ENCODE measurements at regions not wholly inside any gene's neighbourhood (a gene's known extent, or its start where the extent isn't known, plus 50 kb on each side); places are given as distances from the start of the nearest gene placed in this dataset.
"Not testable (repeated sequence)": the region's sequence is repeated elsewhere in the genome, so short reads cannot be mapped to it uniquely, and the experiment has no call there.

GRCh38 chr4:164648849-164649212, 105.1 kb upstream of the SMIM31 start:
- Histone ChIP-seq H3K4me2 (ENCODE audit: low read length) (no peak overlapping the region), H3K4me3 (ENCODE audit: low read depth, low read length, poor library complexity, severe bottlenecking) (no peak overlapping the region), H3K4me1 (ENCODE audit: insufficient read depth, low read length, poor library complexity, severe bottlenecking) (no peaks in the 10 kb centered on the region), H3K9me3 (ENCODE audit: low read length) (no peaks in the 10 kb centered on the region), H3K79me2 (ENCODE audit: insufficient read depth, low read depth, low read length) (no peaks in the 10 kb centered on the region), H4K20me1 (ENCODE audit: insufficient read depth, low read length) (no peaks in the 10 kb centered on the region), H2AFZ (ENCODE audit: low read length) (no peak overlapping the region), H3K36me3 (ENCODE audit: insufficient read depth, low read length) (no peaks in the 10 kb centered on the region), H3K27ac (ENCODE audit: low read depth, low read length, poor library complexity, severe bottlenecking) (no peak overlapping the region), H3K9me2 (ENCODE audit: insufficient read depth, low read length) (no peaks in the 10 kb centered on the region)
- BruUV-seq (replicated peaks): no TSS peak
- TF ChIP-seq CTCF (conservative IDR thresholded peaks at IDR 0.05; ENCODE audit: low read length): no peak
- no peak for TF ChIP-seq EZH2phosphoT487 (IDR thresholded peaks at IDR 0.05; ENCODE audit: borderline replicate concordance, low read depth, low read length)
- POLR2A ChIA-PET: interaction anchor here (0.6 kb wide), 1 partner anchor 315 kb away, joined by 3 read pairs; no protein-coding TSS in a partner anchor
- DNase-seq (ENCODE audit: low spot score): no peak
- CTCF ChIA-PET (ENCODE audit: unreplicated experiment): no interaction called here
- intact Hi-C loops (cut with micrococcal nuclease; ENCODE audit: unreplicated experiment): no loop called here

GRCh38 chr4:164659765-164660164, 94.2 kb upstream of the SMIM31 start:
- H3K79me2 ChIP-seq (ENCODE audit: insufficient read depth, low read depth, low read length): no peaks in the 10 kb centered on the region
- H2AFZ ChIP-seq (ENCODE audit: low read length): no peak overlapping the region
- no peak overlapping the region for H3K4me3 ChIP-seq (ENCODE audit: low read depth, low read length, poor library complexity, severe bottlenecking)
- no peaks in the 10 kb centered on the region for H3K36me3 ChIP-seq (ENCODE audit: insufficient read depth, low read length)
- no peak overlapping the region for H3K27ac ChIP-seq (ENCODE audit: low read depth, low read length, poor library complexity, severe bottlenecking)
- POLR2A ChIA-PET: no interaction called here
- DNase-seq (ENCODE audit: low spot score): no peak
- H3K4me2 ChIP-seq (ENCODE audit: low read length): no peak overlapping the region
- H3K4me1 ChIP-seq (ENCODE audit: insufficient read depth, low read length, poor library complexity, severe bottlenecking): no peaks in the 10 kb centered on the region
- no peaks in the 10 kb centered on the region for H4K20me1 ChIP-seq (ENCODE audit: insufficient read depth, low read length)
- no peaks in the 10 kb centered on the region for H3K9me3 ChIP-seq (ENCODE audit: low read length)
- H3K9me2 ChIP-seq (ENCODE audit: insufficient read depth, low read length): no peaks in the 10 kb centered on the region
- no peak for TF ChIP-seq CTCF (conservative IDR thresholded peaks at IDR 0.05; ENCODE audit: low read length)
- TF ChIP-seq EZH2phosphoT487 (IDR thresholded peaks at IDR 0.05; ENCODE audit: borderline replicate concordance, low read depth, low read length): no peak
- BruUV-seq (replicated peaks): no TSS peak
- intact Hi-C loops (cut with micrococcal nuclease; ENCODE audit: unreplicated experiment): no loop called here
- CTCF ChIA-PET (ENCODE audit: unreplicated experiment): no interaction called here

GRCh38 chr4:164676152-164676551, 77.8 kb upstream of the SMIM31 start:
- H3K79me2 ChIP-seq (ENCODE audit: insufficient read depth, low read depth, low read length); H3K4me2 ChIP-seq (ENCODE audit: low read length); BruUV-seq (replicated peaks); POLR2A ChIA-PET; H3K9me3 ChIP-seq (ENCODE audit: low read length); DNase-seq (ENCODE audit: low spot score); H3K4me1 ChIP-seq (ENCODE audit: insufficient read depth, low read length, poor library complexity, severe bottlenecking); H2AFZ ChIP-seq (ENCODE audit: low read length); H3K4me3 ChIP-seq (ENCODE audit: low read depth, low read length, poor library complexity, severe bottlenecking); H4K20me1 ChIP-seq (ENCODE audit: insufficient read depth, low read length); H3K9me2 ChIP-seq (ENCODE audit: insufficient read depth, low read length); H3K27ac ChIP-seq (ENCODE audit: low read depth, low read length, poor library complexity, severe bottlenecking); CTCF ChIA-PET (ENCODE audit: unreplicated experiment); intact Hi-C loops (cut with micrococcal nuclease; ENCODE audit: unreplicated experiment); H3K36me3 ChIP-seq (ENCODE audit: insufficient read depth, low read length): not testable (repeated sequence)

Data from OCI-LY7 (cell line).